ENCODE measurements at regions not wholly inside any gene's neighbourhood (a gene's known extent, or its start where the extent isn't known, plus 50 kb on each side); places are given as distances from the start of the nearest gene placed in this dataset.

DNA sequence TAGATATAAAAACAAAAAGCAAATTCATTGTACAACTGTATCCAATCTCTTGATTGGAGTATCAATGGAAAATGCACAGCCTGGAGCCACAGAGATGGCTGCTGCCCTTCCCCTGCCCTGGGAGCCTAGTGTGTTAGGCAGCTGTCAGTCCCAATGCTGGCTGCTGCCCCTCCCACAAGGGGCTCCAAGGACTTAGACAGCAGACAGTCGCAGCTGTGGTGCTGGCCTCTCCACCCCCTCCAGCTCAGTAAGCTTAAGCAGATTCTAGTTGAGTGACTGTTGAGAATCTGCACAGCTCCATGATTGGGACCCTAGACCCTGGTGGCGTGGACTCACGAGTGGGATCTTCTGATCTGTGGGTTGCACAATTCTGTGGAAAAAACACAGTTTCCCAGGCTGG is 1511.2 kb downstream of the FAM181B start:
- DNase-seq: no peak
- no peak for ATAC-seq
- H3K4me3 ChIP-seq: no peak overlapping the region
- TF ChIP-seq CTCF (IDR thresholded peaks at IDR 0.05 in 4 of 5, conservative IDR thresholded peaks at IDR 0.05 in 1 of 5) (no peak), POLR2A (IDR thresholded peaks at IDR 0.05) (no peak)
- H3K27me3 ChIP-seq: no peaks in the 10 kb centered on the region
- H3K9me3 ChIP-seq: no peaks in the 10 kb centered on the region
- no peaks in the 10 kb centered on the region for H3K4me1 ChIP-seq
- H3K36me3 ChIP-seq: no peaks in the 10 kb centered on the region
- intact Hi-C loops (cut with DNase I; ENCODE audit: low total_unique reads) (no loop called here), in situ Hi-C loops (cut with MboI; ENCODE audit: low sequenced_read_pairs in 4 of 4) (no loop called here)
- no peak overlapping the region for H3K27ac ChIP-seq

DNA sequence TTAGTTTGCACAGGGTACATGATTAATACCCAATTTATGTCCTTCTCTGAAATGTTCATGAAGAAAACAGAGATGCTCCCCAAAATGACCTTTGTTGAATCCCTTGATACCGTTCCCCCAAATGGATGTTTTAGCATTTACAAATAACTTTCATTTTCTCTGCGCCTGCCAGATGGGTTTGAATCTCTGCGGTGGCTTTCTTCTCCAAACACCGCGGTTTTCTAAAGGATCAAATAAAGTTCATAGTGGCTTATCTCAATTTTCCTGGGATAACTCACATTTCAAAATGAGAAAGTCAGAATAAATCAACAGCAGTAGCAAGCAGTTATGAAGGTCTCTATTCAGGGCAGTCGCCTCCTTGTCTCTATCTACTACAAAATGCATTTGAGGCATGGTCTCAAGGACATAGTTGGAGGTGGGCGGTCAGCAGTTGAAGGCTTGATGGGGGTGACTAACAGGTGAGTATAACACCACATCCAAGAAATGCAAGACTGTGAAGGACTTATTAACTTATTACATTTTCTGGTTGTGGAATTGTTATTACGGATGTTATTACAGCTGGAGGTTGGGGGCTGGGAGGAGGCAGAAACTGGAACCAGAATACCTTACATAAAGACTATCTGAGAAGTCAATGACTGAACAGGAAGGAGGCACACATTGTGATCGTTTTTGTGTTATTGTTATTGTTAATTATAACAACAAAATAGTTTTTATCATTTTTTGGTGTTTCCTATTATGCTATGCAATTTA is 1513.3 kb downstream of the FAM181B start:
- H3K4me1 ChIP-seq: no peaks in the 10 kb centered on the region
- DNase-seq (no peak), ATAC-seq (no peak)
- no peak for TF ChIP-seq POLR2A (IDR thresholded peaks at IDR 0.05)
- no peak for TF ChIP-seq CTCF (IDR thresholded peaks at IDR 0.05 in 4 of 5, conservative IDR thresholded peaks at IDR 0.05 in 1 of 5)
- no peaks in the 10 kb centered on the region for H3K27me3 ChIP-seq
- H3K9me3 ChIP-seq: no peaks in the 10 kb centered on the region
- in situ Hi-C loops (cut with MboI; ENCODE audit: low sequenced_read_pairs in 4 of 4): no loop called here
- H3K4me3 ChIP-seq: no peak overlapping the region
- no peaks in the 10 kb centered on the region for H3K36me3 ChIP-seq
- intact Hi-C loops (cut with DNase I; ENCODE audit: low total_unique reads): no loop called here
- H3K27ac ChIP-seq: no peak overlapping the region

DNA sequence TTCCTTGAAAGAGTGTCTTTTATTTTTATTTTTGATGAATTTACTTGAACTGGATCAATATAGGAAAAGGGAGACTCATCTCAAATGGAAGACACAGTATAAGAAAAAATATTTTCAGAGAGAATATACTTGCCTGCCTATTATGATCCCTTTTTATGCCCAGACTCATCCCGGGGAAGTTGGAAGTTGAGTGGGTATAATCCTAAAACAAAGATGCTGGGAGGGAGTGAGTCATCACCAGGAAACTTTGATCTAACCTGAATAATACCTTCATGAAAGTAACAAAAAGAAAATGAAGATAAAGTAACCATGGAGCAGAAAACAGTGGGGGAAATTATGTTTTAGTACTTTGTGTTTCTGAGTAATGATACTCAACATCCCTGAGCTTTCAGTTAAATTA is 1514.0 kb downstream of the FAM181B start:
- DNase-seq (no peak), ATAC-seq (no peak)
- in situ Hi-C loops (cut with MboI; ENCODE audit: low sequenced_read_pairs in 4 of 4): no loop called here
- no peaks in the 10 kb centered on the region for H3K36me3 ChIP-seq
- no peaks in the 10 kb centered on the region for H3K9me3 ChIP-seq
- TF ChIP-seq CTCF (IDR thresholded peaks at IDR 0.05 in 4 of 5, conservative IDR thresholded peaks at IDR 0.05 in 1 of 5): no peak
- no peak for TF ChIP-seq POLR2A (IDR thresholded peaks at IDR 0.05)
- H3K27me3 ChIP-seq: no peaks in the 10 kb centered on the region
- no peak overlapping the region for H3K27ac ChIP-seq
- intact Hi-C loops (cut with DNase I; ENCODE audit: low total_unique reads): no loop called here
- H3K4me1 ChIP-seq: no peaks in the 10 kb centered on the region
- no peak overlapping the region for H3K4me3 ChIP-seq

GRCh38 chr11:81218440-81218839 is 1515.2 kb downstream of the FAM181B start:
- Histone ChIP-seq H3K4me3 (no peak overlapping the region), H3K9me3 (no peaks in the 10 kb centered on the region), H3K36me3 (no peaks in the 10 kb centered on the region), H3K27me3 (no peaks in the 10 kb centered on the region), H3K4me1 (no peaks in the 10 kb centered on the region), H3K27ac (no peak overlapping the region)
- no peak for ATAC-seq
- in situ Hi-C loops (cut with MboI; ENCODE audit: low sequenced_read_pairs in 4 of 4) (no loop called here), intact Hi-C loops (cut with DNase I; ENCODE audit: low total_unique reads) (no loop called here)
- DNase-seq: no peak
- no peak for TF ChIP-seq CTCF (IDR thresholded peaks at IDR 0.05 in 4 of 5, conservative IDR thresholded peaks at IDR 0.05 in 1 of 5)
- TF ChIP-seq POLR2A (IDR thresholded peaks at IDR 0.05): no peak

DNA sequence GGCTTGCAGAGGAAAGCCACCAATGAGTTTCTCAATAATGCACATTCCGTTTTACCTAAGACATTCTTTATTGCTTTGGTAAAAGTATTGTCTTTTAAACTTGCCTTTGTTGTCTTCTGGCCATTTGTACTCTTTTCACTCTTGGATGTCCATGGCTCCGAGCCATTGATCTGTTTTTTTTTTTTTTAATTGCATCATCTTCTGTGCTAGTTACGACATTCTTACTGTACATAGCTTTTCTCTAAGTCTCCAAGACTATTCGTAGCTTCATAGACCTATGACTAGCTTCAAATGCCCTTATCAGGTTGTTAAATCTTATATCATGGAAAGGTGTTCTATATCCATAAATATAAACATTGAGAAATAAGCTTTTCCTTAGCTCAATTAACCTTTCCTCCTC is 1522.6 kb downstream of the FAM181B start:
- no peak for ATAC-seq
- no peaks in the 10 kb centered on the region for H3K36me3 ChIP-seq
- H3K27me3 ChIP-seq: no peaks in the 10 kb centered on the region
- no peak overlapping the region for H3K4me3 ChIP-seq
- H3K9me3 ChIP-seq: no peaks in the 10 kb centered on the region
- DNase-seq: no peak
- TF ChIP-seq POLR2A (IDR thresholded peaks at IDR 0.05) (no peak), CTCF (IDR thresholded peaks at IDR 0.05 in 4 of 5, conservative IDR thresholded peaks at IDR 0.05 in 1 of 5) (no peak)
- in situ Hi-C loops (cut with MboI; ENCODE audit: low sequenced_read_pairs in 4 of 4) (no loop called here), intact Hi-C loops (cut with DNase I; ENCODE audit: low total_unique reads) (no loop called here)
- H3K27ac ChIP-seq: no peak overlapping the region
- H3K4me1 ChIP-seq: no peaks in the 10 kb centered on the region

All from gastrocnemius medialis (tissue), 4 donors.